ENCODE measurements at regions not wholly inside any gene's neighbourhood (a gene's known extent, or its start where the extent isn't known, plus 50 kb on each side); places are given as distances from the start of the nearest gene placed in this dataset.

DNA sequence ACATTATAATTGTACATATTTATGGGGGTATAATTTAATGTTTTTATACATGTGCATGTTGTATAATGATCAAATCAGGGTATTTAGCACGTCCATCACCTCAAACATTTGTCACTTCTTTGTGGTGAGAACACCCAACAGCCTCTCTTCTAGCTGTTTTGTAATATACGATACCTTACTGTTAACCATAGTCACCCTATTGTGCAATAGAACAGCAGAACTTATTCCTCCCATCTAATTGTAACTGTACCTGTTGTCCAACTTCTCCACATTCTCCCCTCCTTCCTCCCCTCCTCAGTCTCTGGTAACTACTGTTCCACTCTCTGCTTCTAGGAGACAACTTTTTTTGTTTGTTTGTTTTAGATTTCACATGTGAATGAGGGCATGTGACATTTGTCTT is 197.0 kb upstream of the PKP2 start:
- TF ChIP-seq, protein P1, sequence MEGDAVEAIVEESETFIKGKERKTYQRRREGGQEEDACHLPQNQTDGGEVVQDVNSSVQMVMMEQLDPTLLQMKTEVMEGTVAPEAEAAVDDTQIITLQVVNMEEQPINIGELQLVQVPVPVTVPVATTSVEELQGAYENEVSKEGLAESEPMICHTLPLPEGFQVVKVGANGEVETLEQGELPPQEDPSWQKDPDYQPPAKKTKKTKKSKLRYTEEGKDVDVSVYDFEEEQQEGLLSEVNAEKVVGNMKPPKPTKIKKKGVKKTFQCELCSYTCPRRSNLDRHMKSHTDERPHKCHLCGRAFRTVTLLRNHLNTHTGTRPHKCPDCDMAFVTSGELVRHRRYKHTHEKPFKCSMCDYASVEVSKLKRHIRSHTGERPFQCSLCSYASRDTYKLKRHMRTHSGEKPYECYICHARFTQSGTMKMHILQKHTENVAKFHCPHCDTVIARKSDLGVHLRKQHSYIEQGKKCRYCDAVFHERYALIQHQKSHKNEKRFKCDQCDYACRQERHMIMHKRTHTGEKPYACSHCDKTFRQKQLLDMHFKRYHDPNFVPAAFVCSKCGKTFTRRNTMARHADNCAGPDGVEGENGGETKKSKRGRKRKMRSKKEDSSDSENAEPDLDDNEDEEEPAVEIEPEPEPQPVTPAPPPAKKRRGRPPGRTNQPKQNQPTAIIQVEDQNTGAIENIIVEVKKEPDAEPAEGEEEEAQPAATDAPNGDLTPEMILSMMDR (IDR thresholded peaks at IDR 0.05 in 8 of 11, conservative IDR thresholded peaks at IDR 0.05 in 3 of 11), result no peak
- TF ChIP-seq POLR2A (IDR thresholded peaks at IDR 0.05), result no peak

Data from spleen (tissue), 7 donors.